ENCODE measurements at regions not wholly inside any gene's neighbourhood (a gene's known extent, or its start where the extent isn't known, plus 50 kb on each side); places are given as distances from the start of the nearest gene placed in this dataset.

DNA sequence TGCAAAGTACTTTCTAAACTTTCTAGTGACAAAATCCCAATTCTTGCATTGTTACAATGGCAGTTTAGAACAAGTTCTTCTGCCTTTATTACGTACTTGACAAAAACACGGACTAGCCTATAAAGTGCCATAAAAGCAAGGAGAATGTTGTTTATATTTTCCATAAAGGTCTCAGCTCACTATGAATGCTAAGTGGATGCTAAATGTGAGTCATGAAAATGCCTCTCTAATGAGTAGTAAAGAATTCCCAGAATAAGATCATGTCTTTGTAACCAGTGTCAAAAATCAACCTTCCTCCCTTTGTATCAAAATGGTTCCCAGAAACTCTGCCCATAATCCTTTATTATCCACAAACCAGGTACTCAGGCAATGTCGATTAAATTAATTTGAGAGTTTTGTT lies 539.8 kb upstream of the SLIT2 start:
- Mint-ChIP-seq H3K4me3 (no peak overlapping the region), H3K4me1 (no peaks in the 10 kb centered on the region), H3K9me3 (peaks cover 16% of the 10 kb centered on the region), H3K27me3 (no peaks in the 10 kb centered on the region), H3K27ac (no peak overlapping the region), H3K36me3 (ENCODE audit: low read depth) (no peaks in the 10 kb centered on the region)
- no peak for DNase-seq
- ATAC-seq, result no peak

DNA sequence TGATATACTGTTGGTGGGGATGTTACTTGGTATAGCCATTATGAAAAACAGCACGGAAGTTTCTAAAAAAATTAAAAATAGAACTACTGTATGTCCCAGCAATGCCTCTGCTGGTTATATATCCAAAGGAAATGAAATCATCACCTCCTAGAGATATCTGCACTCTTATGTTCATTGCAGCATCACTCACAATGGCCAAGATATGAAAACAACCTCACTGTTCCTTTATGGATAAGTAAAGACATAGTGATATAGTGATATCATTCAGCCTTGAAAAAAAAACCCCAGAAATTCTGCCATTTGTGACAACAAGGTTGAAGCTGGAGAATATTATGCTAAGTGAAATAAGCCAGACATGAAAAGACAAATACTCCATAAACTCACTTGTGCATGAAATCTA lies 543.8 kb upstream of the SLIT2 start:
- Mint-ChIP-seq H3K4me1 (no peaks in the 10 kb centered on the region), H3K27me3 (no peaks in the 10 kb centered on the region), H3K36me3 (ENCODE audit: low read depth) (no peaks in the 10 kb centered on the region), H3K27ac (no peak overlapping the region), H3K4me3 (no peak overlapping the region), H3K9me3 (peaks cover 10% of the 10 kb centered on the region)
- ATAC-seq (no peak), DNase-seq (no peak)

DNA sequence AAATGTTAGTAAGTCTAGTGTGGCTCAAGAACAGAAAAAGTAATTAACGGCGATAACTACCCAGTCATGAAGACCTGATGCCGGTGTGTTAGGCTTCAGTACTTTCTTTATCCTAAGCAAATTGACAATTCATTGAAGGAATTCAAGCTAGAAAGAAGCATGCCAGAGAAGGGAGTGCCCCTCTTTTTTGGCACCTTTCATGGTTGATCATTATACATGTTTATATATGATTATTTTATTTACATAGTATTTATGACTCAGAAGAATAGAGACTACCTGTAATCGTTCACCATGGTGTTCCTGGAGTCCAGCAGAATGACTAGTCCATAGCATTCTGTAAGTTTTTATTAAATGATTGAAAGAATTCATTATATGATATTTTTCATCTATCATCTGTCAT lies 548.3 kb upstream of the SLIT2 start:
- H3K27ac Mint-ChIP-seq, result no peak overlapping the region
- no peaks in the 10 kb centered on the region for H3K36me3 Mint-ChIP-seq (ENCODE audit: low read depth)
- no peak overlapping the region for H3K4me3 Mint-ChIP-seq
- DNase-seq, result no peak
- no peak for ATAC-seq
- no peaks in the 10 kb centered on the region for H3K9me3 Mint-ChIP-seq
- H3K4me1 Mint-ChIP-seq, result no peaks in the 10 kb centered on the region
- no peaks in the 10 kb centered on the region for H3K27me3 Mint-ChIP-seq

DNA sequence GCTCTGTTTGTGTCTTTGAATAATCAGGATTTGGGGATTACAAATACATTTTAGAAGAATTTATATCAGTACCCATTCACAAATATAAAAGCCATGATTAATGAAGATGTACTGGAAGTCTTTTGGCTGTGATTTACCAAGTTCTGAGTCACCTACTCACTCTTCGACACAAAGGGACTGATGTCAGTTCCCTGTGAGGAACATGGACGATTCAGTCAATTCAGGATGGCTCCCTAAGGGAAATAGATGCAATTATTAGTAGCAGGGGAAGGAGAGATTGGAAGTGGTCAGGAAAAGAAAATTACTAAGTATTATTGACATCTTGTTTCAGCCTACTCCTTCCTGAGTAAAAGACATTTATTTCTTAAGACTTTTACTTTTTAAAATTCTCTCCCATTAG lies 550.7 kb upstream of the SLIT2 start:
- no peaks in the 10 kb centered on the region for H3K27me3 Mint-ChIP-seq
- H3K4me3 Mint-ChIP-seq, result no peak overlapping the region
- no peaks in the 10 kb centered on the region for H3K4me1 Mint-ChIP-seq
- H3K9me3 Mint-ChIP-seq, result peaks cover 7% of the 10 kb centered on the region
- no peaks in the 10 kb centered on the region for H3K36me3 Mint-ChIP-seq (ENCODE audit: low read depth)
- DNase-seq (no peak), ATAC-seq (no peak)
- H3K27ac Mint-ChIP-seq, result no peak overlapping the region

DNA sequence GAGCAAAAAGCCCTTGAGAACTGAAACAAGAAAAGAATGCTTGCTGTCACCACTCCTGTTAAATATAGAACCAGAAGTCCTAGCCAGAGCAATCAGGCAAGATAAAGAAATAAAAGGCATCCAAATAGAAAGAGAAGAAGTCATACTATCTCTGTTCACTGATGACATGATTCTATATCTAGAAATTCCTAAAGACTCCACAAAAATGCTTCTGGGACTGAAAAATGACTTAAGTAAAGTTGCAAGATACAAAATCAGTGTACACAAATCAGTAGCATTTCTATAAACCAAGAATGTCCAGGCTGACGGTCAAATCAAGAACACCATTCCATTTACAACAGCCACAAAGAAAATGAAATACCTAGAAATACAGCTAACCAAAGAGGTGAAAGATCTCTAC lies 552.7 kb upstream of the SLIT2 start:
- no peak overlapping the region for H3K27ac Mint-ChIP-seq
- H3K4me1 Mint-ChIP-seq, result no peaks in the 10 kb centered on the region
- no peak for ATAC-seq
- no peak for DNase-seq
- no peaks in the 10 kb centered on the region for H3K27me3 Mint-ChIP-seq
- H3K9me3 Mint-ChIP-seq, result peaks cover 7% of the 10 kb centered on the region
- H3K36me3 Mint-ChIP-seq (ENCODE audit: low read depth), result no peaks in the 10 kb centered on the region
- no peak overlapping the region for H3K4me3 Mint-ChIP-seq

DNA sequence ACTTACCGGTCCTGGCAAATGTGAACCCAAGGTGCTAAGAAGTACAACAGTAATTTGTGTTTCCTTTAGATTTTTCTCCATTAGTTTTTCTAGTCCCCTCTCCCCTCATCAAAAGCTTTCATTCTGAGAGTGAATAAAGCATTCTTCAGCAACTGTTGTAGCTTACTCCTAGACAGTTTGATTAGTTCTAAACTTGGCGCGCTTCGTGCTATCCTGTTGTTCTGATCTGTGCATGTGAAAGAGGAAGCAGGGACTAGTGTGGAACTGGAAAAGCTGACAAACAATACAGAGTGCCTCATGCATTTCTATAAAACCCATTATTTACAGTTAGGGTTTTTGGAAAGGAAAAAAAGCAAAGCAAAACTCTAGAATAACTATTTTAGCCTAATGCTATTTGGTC lies 556.9 kb upstream of the SLIT2 start:
- Mint-ChIP-seq H3K27me3 (no peaks in the 10 kb centered on the region), H3K9me3 (peaks cover 10% of the 10 kb centered on the region), H3K36me3 (ENCODE audit: low read depth) (no peaks in the 10 kb centered on the region), H3K4me3 (no peak overlapping the region), H3K27ac (no peak overlapping the region), H3K4me1 (no peaks in the 10 kb centered on the region)
- ATAC-seq (no peak), DNase-seq (no peak)

DNA sequence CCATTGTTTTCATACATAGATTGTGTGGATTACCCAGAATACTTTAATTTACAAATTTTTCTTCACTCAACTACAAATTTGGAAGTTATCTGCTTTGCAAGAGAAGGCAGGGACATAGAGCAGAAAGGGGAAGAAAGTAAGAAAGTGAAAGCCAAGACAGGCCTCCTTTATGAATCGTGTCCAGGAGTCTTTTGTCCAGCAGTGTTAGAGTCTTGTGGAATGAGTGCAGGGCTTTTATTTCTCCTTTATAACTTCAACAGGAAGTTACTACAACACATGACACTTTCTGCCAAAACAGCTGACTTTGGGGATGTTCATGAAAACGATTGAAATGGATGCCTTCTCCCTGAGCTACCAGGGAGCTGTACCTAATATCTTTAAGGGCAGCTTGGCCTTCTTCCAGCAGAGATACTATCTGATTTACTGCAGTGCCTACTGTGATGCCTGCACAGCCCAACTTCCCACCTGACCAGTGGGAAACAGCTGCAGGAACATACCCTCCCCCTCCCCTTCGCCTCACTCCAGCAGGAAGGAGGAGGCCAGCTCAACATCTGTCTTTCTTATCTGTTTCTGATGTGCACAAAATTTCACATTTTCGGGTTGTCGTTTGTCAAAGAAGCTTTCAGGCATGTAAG lies 557.7 kb upstream of the SLIT2 start:
- Mint-ChIP-seq H3K36me3 (ENCODE audit: low read depth) (no peaks in the 10 kb centered on the region), H3K27ac (no peak overlapping the region), H3K9me3 (peaks cover 10% of the 10 kb centered on the region), H3K4me3 (no peak overlapping the region), H3K4me1 (no peaks in the 10 kb centered on the region), H3K27me3 (no peaks in the 10 kb centered on the region)
- no peak for DNase-seq
- no peak for ATAC-seq

DNA sequence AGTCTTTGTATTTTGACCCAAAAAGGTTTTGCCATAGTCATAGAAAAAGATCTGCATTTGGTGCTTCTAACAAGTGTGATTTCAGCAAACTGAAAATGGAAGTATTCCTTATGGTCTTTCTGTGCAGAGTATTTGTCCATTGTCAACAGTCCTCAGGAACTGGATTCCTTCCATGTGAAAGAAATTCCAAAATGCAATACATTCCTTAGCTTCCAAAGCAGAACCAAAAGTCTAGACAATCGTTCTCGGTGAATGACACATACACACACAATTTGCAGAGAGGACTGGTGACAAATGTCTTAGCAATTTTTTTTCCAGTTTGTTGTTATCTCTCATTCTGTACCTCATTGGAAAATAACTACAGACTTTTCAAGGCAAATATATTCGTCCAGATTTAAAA lies 562.2 kb upstream of the SLIT2 start:
- no peak overlapping the region for H3K27ac Mint-ChIP-seq
- H3K27me3 Mint-ChIP-seq, result no peaks in the 10 kb centered on the region
- DNase-seq (no peak), ATAC-seq (no peak)
- H3K36me3 Mint-ChIP-seq (ENCODE audit: low read depth), result no peaks in the 10 kb centered on the region
- no peaks in the 10 kb centered on the region for H3K4me1 Mint-ChIP-seq
- no peak overlapping the region for H3K4me3 Mint-ChIP-seq
- peaks cover 7% of the 10 kb centered on the region for H3K9me3 Mint-ChIP-seq

DNA sequence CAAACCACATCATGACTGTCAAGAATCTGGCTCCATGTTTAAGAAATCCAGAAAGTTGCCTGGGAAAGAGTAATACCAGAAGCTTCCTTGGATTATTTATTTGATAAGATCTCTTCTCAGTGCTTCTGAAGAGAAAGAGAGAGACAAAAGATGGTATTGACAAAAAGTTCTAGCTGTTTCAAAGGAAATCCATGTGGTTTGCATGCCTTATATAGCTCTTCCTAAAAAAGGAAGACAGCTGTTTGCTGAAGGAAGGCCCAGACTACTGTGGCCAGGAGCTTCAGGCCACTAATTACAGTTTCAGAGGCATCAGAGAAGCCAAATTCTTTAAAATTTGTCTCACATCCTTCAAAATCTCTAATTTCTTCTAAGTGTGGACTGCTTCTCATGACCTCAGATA lies 565.2 kb upstream of the SLIT2 start:
- H3K4me1 Mint-ChIP-seq, result no peaks in the 10 kb centered on the region
- no peaks in the 10 kb centered on the region for H3K27me3 Mint-ChIP-seq
- H3K27ac Mint-ChIP-seq, result no peak overlapping the region
- H3K9me3 Mint-ChIP-seq, result peaks cover 8% of the 10 kb centered on the region
- H3K36me3 Mint-ChIP-seq (ENCODE audit: low read depth), result no peaks in the 10 kb centered on the region
- no peak for ATAC-seq
- DNase-seq, result no peak
- no peak overlapping the region for H3K4me3 Mint-ChIP-seq

DNA sequence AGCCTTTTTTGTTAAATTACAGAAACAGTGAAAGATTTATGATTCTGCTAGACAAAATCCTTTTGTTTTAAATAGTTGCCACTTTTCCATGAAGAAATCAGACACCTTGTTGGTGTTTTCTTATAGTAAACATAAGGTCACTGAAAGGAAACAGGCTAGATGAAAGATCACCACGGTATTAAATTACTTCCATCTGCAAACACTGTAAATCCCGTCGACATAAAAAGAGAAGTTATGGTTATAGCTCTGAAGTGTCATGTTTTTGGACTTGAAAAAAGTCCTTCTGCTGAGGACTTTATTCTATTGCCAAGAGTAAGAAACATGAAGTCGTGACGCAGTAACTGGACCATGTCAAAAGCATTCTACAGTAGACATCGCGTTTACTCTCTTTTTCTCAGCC lies 567.6 kb upstream of the SLIT2 start:
- no peak overlapping the region for H3K4me3 Mint-ChIP-seq
- H3K27me3 Mint-ChIP-seq, result no peaks in the 10 kb centered on the region
- no peak overlapping the region for H3K27ac Mint-ChIP-seq
- H3K36me3 Mint-ChIP-seq (ENCODE audit: low read depth), result no peaks in the 10 kb centered on the region
- H3K4me1 Mint-ChIP-seq, result no peaks in the 10 kb centered on the region
- peaks cover 8% of the 10 kb centered on the region for H3K9me3 Mint-ChIP-seq
- ATAC-seq, result no peak
- DNase-seq, result no peak

DNA sequence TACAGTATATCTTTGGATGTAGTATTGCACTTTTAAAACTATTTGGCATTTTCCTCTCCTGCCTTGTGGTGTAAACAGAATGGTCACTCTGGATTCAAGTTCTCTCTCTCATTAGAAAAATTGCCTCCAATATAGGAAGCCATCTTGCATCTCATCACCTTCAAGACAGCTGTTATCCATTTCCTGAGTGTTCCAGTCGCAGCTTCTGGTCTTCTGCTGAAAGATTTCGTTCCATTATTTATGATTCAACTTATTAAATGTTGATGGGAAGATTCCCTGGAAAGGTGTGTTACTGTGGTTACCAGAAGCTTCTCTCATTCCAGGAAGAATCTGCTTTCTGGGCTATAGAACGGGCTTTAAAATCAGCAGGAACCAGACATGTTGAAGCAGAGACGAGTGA lies 568.3 kb upstream of the SLIT2 start:
- Mint-ChIP-seq H3K4me1 (no peaks in the 10 kb centered on the region), H3K27me3 (no peaks in the 10 kb centered on the region), H3K4me3 (no peak overlapping the region), H3K9me3 (peaks cover 8% of the 10 kb centered on the region), H3K36me3 (ENCODE audit: low read depth) (no peaks in the 10 kb centered on the region), H3K27ac (no peak overlapping the region)
- ATAC-seq (no peak), DNase-seq (no peak)

DNA sequence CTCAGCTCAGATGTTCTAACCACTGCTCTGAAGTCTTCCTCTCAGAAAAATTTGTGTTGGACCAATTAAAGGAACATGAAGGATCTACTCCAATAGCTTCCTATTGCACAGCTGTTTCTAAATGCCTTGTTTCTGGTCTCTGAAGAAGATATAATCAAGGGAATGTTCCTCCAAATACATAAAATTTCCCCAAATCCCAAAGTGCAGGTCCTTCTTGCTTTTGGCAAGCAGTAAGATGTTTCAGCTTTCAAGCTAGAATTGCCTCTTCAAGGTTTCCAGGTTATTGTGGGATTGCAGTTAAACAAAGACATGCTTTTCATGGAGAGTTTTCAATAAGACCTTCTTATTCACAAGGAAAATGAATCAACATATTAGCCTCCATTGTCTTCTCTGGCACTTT lies 574.5 kb upstream of the SLIT2 start:
- DNase-seq (no peak), ATAC-seq (no peak)
- H3K9me3 Mint-ChIP-seq, result peaks cover 9% of the 10 kb centered on the region
- no peaks in the 10 kb centered on the region for H3K4me1 Mint-ChIP-seq
- H3K4me3 Mint-ChIP-seq, result no peak overlapping the region
- H3K27me3 Mint-ChIP-seq, result no peaks in the 10 kb centered on the region
- H3K27ac Mint-ChIP-seq, result no peak overlapping the region
- H3K36me3 Mint-ChIP-seq (ENCODE audit: low read depth), result no peaks in the 10 kb centered on the region

DNA sequence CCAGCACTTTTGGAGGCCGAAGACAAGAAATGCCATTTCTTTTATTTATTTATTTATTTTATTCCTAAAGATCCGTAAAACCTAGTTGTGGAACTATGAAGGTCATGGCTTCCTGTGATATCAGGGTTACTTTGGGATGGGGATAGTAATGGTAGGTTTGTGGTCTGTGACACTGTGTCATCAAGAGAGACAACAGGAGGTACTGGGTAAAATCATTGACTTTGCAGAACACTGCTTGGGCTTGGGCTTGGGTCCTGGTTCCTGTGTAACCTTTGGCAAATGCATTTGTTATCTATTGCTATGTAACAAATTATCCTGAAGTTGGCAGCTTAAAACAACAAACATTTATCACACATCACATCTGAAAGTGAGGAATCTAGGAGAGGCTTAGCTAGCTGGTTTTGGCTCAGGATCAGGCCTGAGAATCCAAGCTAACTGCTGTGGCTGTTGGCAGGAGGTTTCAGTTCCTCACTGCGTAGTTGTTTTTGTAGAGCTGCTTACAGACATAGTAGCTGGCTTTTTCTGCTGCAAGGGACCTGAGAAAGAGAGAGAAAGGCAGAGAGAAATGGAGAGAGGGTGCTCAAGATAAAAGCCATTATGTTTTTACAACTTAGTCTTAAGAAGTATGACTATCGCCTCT lies 576.4 kb upstream of the SLIT2 start:
- DNase-seq (no peak), ATAC-seq (no peak)
- H3K27ac Mint-ChIP-seq, result no peak overlapping the region
- no peaks in the 10 kb centered on the region for H3K36me3 Mint-ChIP-seq (ENCODE audit: low read depth)
- no peak overlapping the region for H3K4me3 Mint-ChIP-seq
- H3K27me3 Mint-ChIP-seq, result no peaks in the 10 kb centered on the region
- no peaks in the 10 kb centered on the region for H3K4me1 Mint-ChIP-seq
- peaks cover 9% of the 10 kb centered on the region for H3K9me3 Mint-ChIP-seq

DNA sequence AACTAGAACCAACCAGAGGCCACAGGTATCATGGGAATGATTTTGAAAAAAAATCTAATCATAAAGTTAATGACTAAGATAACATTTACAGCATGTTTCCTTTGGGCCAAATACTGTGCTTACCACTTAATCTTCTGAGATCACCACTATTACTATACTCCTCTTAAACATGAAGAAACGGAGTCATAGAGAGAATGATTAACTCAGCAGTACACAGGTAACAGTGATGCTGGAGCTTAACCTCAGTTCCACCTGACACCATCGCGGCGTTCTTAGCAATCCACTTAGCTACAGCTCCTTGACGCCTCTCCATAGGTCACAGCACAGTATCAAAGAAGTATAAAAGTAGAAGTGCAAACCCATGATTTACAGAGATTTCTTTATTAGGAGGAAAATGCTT lies 592.6 kb upstream of the SLIT2 start:
- no peak for ATAC-seq

DNA sequence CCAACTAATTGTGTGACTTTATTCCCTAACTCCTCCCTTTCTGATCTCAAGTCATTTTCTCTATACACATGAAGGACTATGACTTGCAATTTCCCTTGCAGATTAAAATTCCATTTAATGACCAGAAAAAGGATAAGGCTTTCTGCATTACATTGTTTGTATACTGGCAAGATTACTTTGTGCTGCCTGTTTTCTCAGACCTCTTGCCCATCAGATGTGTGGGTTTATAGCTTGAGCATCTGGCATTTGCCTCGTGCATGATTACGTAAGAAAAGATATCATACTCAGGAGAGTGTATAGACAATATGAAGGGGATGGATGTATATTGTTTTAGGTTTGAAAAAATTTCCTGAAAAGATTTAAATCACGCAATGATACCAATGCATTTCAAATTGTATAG lies 593.8 kb upstream of the SLIT2 start:
- no peak overlapping the region for H3K27ac Mint-ChIP-seq
- no peaks in the 10 kb centered on the region for H3K36me3 Mint-ChIP-seq (ENCODE audit: low read depth)
- peaks cover 6% of the 10 kb centered on the region for H3K9me3 Mint-ChIP-seq
- no peak for ATAC-seq
- H3K4me3 Mint-ChIP-seq, result no peak overlapping the region
- no peaks in the 10 kb centered on the region for H3K4me1 Mint-ChIP-seq
- DNase-seq, result no peak
- no peaks in the 10 kb centered on the region for H3K27me3 Mint-ChIP-seq

More for the DNA sequence above, 592.6 kb upstream of the SLIT2 start:
- Mint-ChIP-seq H3K9me3 (peaks cover 6% of the 10 kb centered on the region), H3K27ac (no peak overlapping the region), H3K4me1 (no peaks in the 10 kb centered on the region), H3K4me3 (no peak overlapping the region), H3K36me3 (ENCODE audit: low read depth) (no peaks in the 10 kb centered on the region), H3K27me3 (no peaks in the 10 kb centered on the region)
- no peak for DNase-seq

DNA sequence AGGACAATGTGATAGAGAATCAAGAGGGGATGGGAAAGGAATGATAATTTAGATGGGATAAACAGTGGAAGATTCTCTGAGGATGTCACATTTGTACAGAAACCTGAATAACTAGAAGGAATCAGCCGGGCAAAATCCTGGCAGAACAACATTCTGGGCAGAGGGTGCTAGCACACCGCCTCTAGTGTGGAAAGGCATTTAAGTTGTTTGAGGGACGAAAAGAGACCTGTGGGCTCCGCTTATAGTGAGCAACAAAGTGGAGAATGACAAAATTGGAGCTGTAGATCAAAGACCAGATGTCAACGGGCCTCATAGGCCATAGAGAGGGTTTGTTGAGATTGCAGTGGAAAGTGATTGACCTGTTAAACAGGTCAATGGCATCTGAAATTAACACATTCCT lies 596.0 kb upstream of the SLIT2 start:
- ATAC-seq (no peak), DNase-seq (no peak)
- H3K9me3 Mint-ChIP-seq, result no peaks in the 10 kb centered on the region

More for the DNA sequence above, 596.0 kb upstream of the SLIT2 start:
- Mint-ChIP-seq H3K27me3 (no peaks in the 10 kb centered on the region), H3K4me3 (no peak overlapping the region), H3K27ac (no peak overlapping the region), H3K36me3 (ENCODE audit: low read depth) (no peaks in the 10 kb centered on the region), H3K4me1 (no peaks in the 10 kb centered on the region)

Data from activated naive CD8-positive, alpha-beta T cell treated with anti-CD3 and anti-CD28 coated beads, Interleukin-2, amount 50 U/mL, for 24 hours (primary cell).